GM19438 (cell line): ENCODE measurements at regions not wholly inside any gene's neighbourhood (a gene's known extent, or its start where the extent isn't known, plus 50 kb on each side); places are given as distances from the start of the nearest gene placed in this dataset.
"Not testable (repeated sequence)": the region's sequence is repeated elsewhere in the genome, so short reads cannot be mapped to it uniquely, and the experiment has no call there.

Experiments used
- ATAC-seq: cut with Tn5 transposase; IDR thresholded peaks from one replicate; pipeline ENCODE4 v1.9.1; 2021; ENCODE audit warnings: low read depth; ENCODE audit not compliant: unreplicated experiment

GRCh38 chr4:94141001-94141400 is 66.7 kb upstream of the SMARCAD1 start:
- ATAC-seq, result no peak

GRCh38 chr4:94148052-94148451 is 59.6 kb upstream of the SMARCAD1 start:
- ATAC-seq, result not testable (repeated sequence)

GRCh38 chr4:94152466-94152865 is 55.2 kb upstream of the SMARCAD1 start:
- ATAC-seq, result no peak

DNA sequence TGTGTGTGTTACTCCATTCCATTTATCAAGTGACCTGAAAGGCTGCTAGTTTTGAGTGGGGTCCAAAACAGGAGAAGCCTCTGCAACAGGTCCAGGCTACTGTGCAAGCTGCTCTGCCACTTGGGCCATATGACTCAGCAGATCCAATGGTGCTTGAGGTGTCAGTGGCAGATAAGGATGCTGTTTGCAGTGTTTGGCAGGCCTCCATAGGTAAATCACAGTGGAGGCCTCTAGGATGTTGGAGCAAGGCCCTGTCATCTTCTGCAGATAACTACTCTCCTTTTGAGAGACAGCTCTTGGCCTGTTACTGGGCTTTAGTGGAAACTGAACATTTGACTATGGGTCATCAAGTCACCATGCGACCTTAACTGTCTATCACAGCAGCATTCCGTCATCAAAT is 52.3 kb upstream of the SMARCAD1 start:
- not testable (repeated sequence) for ATAC-seq

DNA sequence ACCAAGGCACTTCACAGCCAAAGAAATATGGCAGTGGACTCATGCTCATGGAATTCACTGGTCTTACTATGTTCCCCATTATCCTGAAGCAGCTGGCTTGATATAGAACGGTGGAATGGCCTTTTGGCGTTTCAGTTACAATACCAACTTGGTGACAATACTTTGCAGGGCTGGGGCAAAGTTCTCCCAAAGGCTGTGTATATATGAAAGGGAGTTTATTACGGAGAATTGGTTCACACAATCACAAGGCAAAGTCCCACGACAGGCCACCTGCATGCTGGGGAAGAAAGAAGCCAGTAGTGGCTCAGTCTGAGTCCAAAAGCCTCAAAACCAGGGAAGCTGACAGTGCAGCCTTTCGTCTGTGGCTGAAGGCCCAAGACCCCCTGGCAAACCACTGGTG is 50.8 kb upstream of the SMARCAD1 start:
- no peak for ATAC-seq
